ENCODE measurements at regions not wholly inside any gene's neighbourhood (a gene's known extent, or its start where the extent isn't known, plus 50 kb on each side); places are given as distances from the start of the nearest gene placed in this dataset.
"Not testable (repeated sequence)": the region's sequence is repeated elsewhere in the genome, so short reads cannot be mapped to it uniquely, and the experiment has no call there.

- TF ChIP-seq POLR2A (IDR thresholded peaks at IDR 0.05) (no peak), CTCF (IDR thresholded peaks at IDR 0.05) (no peak)
- no peak for DNase-seq
- H3K27ac ChIP-seq, result no peak overlapping the region
Measured at GRCh38 chr10:35784751-35785150, 142.7 kb upstream of the FZD8 start.

DNA sequence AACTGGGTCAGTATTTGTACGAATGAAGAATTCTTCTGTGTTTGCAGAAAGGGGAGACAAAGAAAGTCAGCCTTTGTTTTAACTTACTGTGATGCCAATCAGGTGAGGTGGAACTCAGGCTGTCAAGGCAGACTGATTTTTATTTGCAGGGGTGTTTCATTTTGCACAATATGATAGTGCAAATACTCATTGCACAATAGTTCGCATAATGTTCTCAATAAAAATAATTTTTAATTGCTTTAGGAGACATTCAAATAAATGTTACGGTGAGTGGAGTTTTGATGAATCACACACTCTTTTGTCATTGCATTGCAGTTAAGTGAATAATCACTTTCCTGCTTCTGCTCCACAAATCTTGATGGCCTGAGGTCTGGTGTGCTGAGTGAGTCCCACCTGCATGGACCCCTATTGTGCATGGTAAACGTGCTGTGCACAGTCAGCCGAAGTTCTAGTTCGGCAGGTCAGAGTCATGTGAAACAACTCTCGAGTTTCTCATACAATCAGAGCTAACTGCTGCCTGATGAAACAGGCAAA is 141.3 kb upstream of the FZD8 start:
- H3K27ac ChIP-seq, result no peak overlapping the region
- H3K36me3 ChIP-seq, result no peaks in the 10 kb centered on the region
- DNase-seq, result no peak
- no peaks in the 10 kb centered on the region for H3K27me3 ChIP-seq
- no peaks in the 10 kb centered on the region for H3K9me3 ChIP-seq
- no peaks in the 10 kb centered on the region for H3K4me1 ChIP-seq
- TF ChIP-seq POLR2A (IDR thresholded peaks at IDR 0.05) (no peak), CTCF (IDR thresholded peaks at IDR 0.05) (no peak)
- H3K4me3 ChIP-seq, result no peak overlapping the region

More at GRCh38 chr10:35784751-35785150, 142.7 kb upstream of the FZD8 start:
- Histone ChIP-seq H3K27me3 (no peaks in the 10 kb centered on the region), H3K36me3 (no peaks in the 10 kb centered on the region), H3K9me3 (no peaks in the 10 kb centered on the region), H3K4me1 (no peaks in the 10 kb centered on the region), H3K4me3 (no peak overlapping the region)

DNA sequence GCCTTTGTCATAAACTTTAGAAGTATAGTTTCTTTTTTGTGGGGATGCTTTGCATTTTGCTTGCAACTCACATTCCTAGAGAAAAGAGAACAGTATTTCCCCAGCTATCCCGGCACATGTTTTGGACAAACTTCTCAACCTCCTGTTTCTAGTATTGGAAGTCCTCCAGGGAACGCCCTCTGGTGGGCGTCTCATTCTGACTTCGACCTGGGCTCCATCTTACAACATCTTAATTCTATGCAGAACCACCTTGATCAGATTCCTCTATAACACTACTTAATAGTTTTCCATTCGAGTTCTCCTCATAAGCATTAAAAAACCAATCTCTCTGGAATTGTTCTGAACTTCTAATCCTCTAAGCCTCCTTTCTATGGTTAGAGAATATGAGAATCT is 139.5 kb upstream of the FZD8 start:
- TF ChIP-seq CTCF (IDR thresholded peaks at IDR 0.05) (peak in 2 of 6 experiments; percentile 9 to 26), POLR2A (IDR thresholded peaks at IDR 0.05) (no peak)
- Histone ChIP-seq H3K27me3 (no peaks in the 10 kb centered on the region), H3K4me1 (no peaks in the 10 kb centered on the region), H3K27ac (no peak overlapping the region), H3K36me3 (no peaks in the 10 kb centered on the region), H3K9me3 (no peaks in the 10 kb centered on the region), H3K4me3 (no peak overlapping the region)
- DNase-seq, result no peak

DNA sequence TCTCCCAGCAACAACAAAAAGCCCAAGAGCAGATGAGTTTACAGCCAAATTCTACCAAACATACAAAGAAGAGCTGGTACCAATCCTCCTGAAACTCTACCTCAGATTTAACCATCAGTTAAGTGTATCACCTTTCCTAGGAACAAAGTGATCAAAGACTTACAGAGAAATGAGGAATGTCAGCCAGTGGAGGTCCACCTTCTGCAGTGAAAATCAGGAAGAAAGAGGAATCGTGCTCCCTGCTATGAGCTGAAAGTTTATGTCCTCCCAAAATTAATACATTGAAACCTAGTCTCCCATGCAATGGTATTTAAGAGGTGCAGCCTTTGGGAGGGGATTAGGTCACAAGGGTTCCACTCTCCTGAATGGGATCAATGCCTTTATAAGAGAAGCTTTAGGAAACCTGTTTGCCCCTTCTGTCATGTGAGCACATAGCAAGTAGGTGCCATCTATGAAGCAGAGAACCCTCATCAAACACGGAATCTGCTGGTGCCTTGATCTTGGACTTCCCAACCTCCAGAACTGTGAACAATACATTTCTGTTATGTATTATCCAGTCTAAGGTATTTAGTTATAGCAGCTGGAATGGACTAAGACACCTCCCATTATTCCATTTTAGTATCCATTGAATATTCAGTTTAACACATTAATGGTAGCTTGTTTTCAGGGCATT is 139.0 kb upstream of the FZD8 start:
- no peak for TF ChIP-seq POLR2A (IDR thresholded peaks at IDR 0.05)
- no peak for TF ChIP-seq CTCF (IDR thresholded peaks at IDR 0.05)
- Histone ChIP-seq H3K4me3 (no peak overlapping the region), H3K27me3 (no peaks in the 10 kb centered on the region), H3K9me3 (no peaks in the 10 kb centered on the region), H3K27ac (no peak overlapping the region), H3K4me1 (no peaks in the 10 kb centered on the region), H3K36me3 (no peaks in the 10 kb centered on the region)
- DNase-seq, result no peak

GRCh38 chr10:35778306-35778705 is 136.2 kb upstream of the FZD8 start:
- Histone ChIP-seq H3K27ac (no peak overlapping the region), H3K4me1 (no peaks in the 10 kb centered on the region), H3K36me3 (no peaks in the 10 kb centered on the region), H3K27me3 (no peaks in the 10 kb centered on the region), H3K4me3 (no peak overlapping the region), H3K9me3 (no peaks in the 10 kb centered on the region)
- TF ChIP-seq POLR2A (IDR thresholded peaks at IDR 0.05) (no peak), CTCF (IDR thresholded peaks at IDR 0.05) (no peak)
- DNase-seq, result no peak

DNA sequence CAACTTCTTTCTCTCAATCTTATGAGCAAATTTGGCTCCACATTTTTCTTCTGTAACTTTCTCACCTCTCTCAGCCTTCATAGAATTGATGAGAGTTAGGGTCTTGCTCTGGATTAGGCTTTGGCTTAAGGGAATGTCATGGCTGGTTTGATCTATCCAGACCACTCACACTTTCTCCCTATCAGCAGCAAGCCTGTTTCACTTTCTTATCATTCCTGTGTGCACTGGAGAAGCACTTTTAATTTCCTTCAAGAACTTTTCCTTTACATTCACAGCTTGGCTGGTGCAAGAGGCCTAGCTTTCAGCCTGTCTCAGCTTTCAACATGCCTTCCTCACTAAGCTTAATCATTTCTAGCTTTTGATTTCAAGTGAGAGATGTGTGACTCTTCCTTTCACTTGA is 134.5 kb upstream of the FZD8 start:
- H3K9me3 ChIP-seq, DNase-seq, H3K4me3 ChIP-seq, H3K27me3 ChIP-seq, H3K27ac ChIP-seq, H3K4me1 ChIP-seq, H3K36me3 ChIP-seq: not testable (repeated sequence)

All from Peyer's patch (tissue), 4 donors.